GM19438 (cell line): ENCODE measurements at regions not wholly inside any gene's neighbourhood (a gene's known extent, or its start where the extent isn't known, plus 50 kb on each side); places are given as distances from the start of the nearest gene placed in this dataset.
A peak's percentile ranks its signal among the peaks of the same experiment; 100 is the strongest.

Experiments
- ATAC-seq: cut with Tn5 transposase; IDR thresholded peaks from one replicate; pipeline ENCODE4 v1.9.1; 2021; ENCODE audit warnings: low read depth; ENCODE audit not compliant: unreplicated experiment

GRCh38 chr6:90406957-90407356 lies 110.3 kb upstream of the BACH2 start:
- no peak for ATAC-seq

- ATAC-seq = no peak
Observed at GRCh38 chr6:90406142-90406794, 109.6 kb upstream of the BACH2 start.

DNA sequence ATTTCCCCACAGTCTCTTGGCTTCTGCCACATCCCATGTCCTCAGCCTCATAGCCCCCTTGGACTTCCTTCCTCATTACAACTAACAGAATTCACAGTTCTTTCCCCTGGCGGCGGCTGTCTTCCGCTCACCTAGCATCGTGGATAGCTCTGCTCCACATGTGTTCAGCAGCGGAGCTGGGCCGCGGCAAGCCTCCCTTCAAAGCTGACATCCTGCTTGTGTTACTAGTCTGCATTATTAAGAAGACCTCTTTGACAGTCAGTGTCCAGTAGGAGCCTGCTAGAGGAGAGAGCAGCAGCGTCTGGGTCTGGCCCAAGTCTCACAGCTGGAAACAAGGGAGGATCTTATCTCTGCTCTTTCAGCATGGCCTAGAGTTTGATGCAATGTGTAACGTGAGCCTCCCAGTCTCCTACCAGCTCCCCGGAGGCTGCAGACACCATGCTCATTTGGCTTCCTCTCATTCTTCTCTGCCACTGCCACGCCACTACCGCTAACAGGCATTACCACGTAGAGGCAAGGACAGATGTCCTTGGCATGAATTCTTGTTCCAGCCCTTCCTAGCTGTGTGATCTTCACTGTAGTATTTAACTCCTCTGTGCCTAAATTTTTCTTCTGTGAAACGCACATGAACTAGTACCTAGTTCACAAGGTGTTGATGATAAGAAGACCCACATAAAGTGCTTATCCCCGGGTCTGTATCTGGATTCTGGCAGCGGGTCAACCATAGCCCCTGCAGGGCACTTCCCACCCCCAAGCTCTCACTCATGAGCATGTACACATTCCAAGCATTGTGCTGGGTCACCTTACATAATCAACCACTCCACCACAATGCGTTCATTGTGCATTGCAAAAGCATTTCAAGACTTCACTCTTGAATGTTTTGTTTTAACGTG lies 107.1 kb upstream of the BACH2 start:
- no peak for ATAC-seq

GRCh38 chr6:90402831-90403192 lies 106.2 kb upstream of the BACH2 start:
- no peak for ATAC-seq

DNA sequence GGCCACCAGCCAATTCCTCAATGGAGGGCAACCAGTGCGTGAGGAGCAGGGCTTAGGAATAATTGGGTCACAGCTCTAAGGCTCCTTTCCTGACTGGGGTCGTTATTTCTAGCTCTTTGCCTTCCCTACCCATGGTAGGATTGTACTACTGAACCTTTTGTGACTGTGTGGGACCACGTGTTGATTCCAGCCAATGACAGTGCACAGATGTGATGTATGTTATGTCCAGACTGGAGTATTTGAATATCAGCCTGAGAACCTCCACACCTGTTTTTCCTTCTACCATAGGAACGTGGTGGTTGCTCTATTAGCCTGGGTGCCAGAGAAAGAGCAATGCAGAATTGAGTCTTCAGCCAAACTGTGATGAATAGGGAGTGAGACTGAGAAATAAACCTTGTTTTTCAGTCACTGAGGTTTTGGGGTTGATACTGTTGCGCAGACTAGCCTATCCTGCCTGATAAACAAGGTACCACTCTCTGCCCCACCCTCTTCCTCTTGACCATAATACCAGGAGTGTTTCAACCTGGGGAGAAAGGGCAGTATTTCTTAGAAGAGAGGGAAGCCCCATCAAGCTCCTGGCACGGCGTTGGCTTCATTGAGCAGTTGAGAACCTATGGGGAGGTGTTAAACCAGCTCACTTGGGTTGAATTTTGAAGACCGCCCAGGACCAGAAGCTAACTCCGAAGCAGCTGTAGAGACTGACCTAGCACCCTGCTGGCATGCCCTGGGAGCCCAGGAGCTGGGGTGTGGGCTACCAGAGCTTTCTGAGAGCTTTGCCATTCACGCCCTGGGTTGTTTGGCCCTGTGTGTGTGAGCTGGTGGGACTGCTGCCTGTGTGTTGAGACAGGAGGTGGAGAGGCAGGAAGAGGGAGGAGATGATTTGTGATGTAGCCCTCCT lies 105.5 kb upstream of the BACH2 start:
- ATAC-seq = no peak

DNA sequence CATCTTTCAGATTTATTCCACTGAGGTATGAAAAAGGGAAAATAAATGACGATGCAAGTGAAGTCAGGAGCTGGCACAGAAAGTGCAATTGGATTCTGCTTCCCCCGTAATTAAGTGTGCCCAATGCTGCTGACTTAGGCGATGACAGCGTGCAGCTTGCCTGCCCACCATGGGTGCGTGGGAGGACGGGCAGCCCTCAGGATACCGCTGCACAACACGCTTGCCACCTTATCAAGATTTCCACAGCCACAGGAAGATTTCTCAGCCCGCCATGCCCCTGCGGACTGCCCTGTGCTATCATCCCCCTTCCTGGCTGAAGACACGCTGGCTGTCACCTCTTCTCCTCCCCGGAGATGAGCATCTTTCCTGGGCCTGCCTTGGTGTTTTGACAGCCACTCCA lies 103.3 kb upstream of the BACH2 start:
- ATAC-seq = no peak

- ATAC-seq = no peak
Observed at GRCh38 chr6:90397929-90398674, 101.5 kb upstream of the BACH2 start.

- ATAC-seq = no peak
Observed at GRCh38 chr6:90397047-90397446, 100.4 kb upstream of the BACH2 start.

- ATAC-seq = peak; percentile 66
Observed at GRCh38 chr6:90393232-90393884, 96.7 kb upstream of the BACH2 start.

- no peak for ATAC-seq
Observed at GRCh38 chr6:90390379-90390778, 93.7 kb upstream of the BACH2 start.

- ATAC-seq = no peak
Observed at GRCh38 chr6:90388395-90388794, 91.8 kb upstream of the BACH2 start.

DNA sequence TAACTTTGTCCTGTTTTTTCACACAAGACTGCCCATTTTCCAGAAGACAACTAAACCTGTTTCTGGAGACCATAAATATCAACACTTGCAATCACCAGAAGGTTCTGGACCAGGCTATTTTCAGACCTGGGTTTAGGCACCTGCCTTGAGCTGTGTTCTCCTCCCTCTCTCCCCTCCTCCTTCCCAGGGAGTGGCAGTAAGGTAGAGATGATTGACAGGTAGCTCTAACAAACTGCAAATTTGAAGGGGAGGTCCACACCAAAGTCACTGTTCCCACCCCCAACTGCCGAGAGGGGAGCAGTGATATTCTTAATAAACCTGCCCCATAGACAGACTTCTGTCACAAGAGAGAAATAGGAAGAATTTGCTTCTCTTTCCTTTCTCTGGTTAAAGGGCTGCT lies 91.2 kb upstream of the BACH2 start:
- ATAC-seq = no peak

GRCh38 chr6:90387383-90387775 lies 90.7 kb upstream of the BACH2 start:
- no peak for ATAC-seq

- no peak for ATAC-seq
Observed at GRCh38 chr6:90386399-90387382, 90.0 kb upstream of the BACH2 start.

- no peak for ATAC-seq
Observed at GRCh38 chr6:90385759-90386313, 89.2 kb upstream of the BACH2 start.

DNA sequence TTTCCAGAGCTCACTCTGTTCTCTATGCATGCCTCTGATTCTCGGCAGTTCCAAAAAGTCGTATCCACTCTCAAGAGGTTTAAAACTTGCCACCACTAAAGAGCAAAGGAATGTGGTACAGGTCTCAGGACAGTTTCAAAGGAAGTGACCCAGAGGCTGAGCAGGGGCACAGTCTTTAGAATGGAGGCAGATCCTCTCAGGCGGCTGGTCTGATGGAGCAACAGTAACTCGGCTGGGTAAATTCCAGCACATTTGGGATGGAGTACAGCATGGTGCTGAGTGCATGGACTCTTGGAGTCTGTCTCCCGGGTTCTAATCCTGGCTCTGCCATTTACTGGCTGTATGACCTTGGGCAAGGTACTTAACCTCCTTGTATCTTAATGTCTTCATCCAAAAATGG lies 88.1 kb upstream of the BACH2 start:
- ATAC-seq = no peak

- ATAC-seq = no peak
Observed at GRCh38 chr6:90383196-90383822, 86.7 kb upstream of the BACH2 start.

DNA sequence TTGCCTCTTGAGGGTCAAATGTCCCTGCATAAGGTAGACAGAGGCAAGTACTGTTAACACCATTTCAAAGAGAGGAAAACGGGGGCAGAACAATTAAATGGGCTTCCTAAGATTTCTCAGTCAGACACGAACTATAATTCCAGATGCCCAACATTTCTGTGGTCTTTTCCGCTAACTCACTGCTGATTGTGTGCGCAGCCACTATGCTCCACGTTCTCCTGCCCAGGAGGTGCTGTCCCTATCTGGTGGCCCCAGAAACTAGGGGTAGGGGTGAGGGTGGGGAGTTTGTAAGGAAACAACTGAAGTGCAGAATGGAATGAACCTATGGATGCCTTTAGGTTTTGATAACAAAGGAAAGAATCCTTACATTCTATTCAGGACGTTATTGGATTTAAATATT lies 86.1 kb upstream of the BACH2 start:
- ATAC-seq = no peak
